Upper lobe of right lung (tissue), 1 donor: ENCODE measurements at regions not wholly inside any gene's neighbourhood (a gene's known extent, or its start where the extent isn't known, plus 50 kb on each side); places are given as distances from the start of the nearest gene placed in this dataset.

Experiments
- ATAC-seq: fragments of 200-7000 bp; cut with Tn5 transposase; one replicate; pipeline ENCODE4 v1.9.1; 2020; ENCODE audit warnings: mild to moderate bottlenecking, moderate library complexity
- DNase-seq: peaks from one replicate; pipeline ENCODE4 v3.0.0-alpha.2; 2020
- H3K27ac ChIP-seq: fragments of 200-600 bp; one replicate; pipeline ENCODE4 v1.8.0; 2022
- H3K27me3 ChIP-seq: fragments of 200-600 bp; one replicate; pipeline ENCODE4 v1.8.0; 2022; ENCODE audit warnings: mild to moderate bottlenecking
- H3K36me3 ChIP-seq: fragments of 200-600 bp; one replicate; pipeline ENCODE4 v1.8.0; 2022
- H3K4me1 ChIP-seq: fragments of 200-600 bp; one replicate; pipeline ENCODE4 v1.8.0; 2022
- H3K4me3 ChIP-seq: fragments of 200-600 bp; one replicate; pipeline ENCODE4 v1.8.0; 2022; ENCODE audit warnings: mild to moderate bottlenecking
- H3K9me3 ChIP-seq: fragments of 200-600 bp; one replicate; pipeline ENCODE4 v1.8.0; 2022
- CTCF ChIP-seq: fragments of 200-600 bp; IDR thresholded peaks from one replicate; pipeline ENCODE4 v1.8.0; 2022; ENCODE audit warnings: antibody characterized with exemption
- intact Hi-C: fragments of 100-400 bp; cut with DNase I; formaldehyde crosslinking; loops from one replicate; pipeline ENCODE4 v1.11.0; 2022
- donor health status: DM: no; HTN: yes; CAD: no; lungs with severe emphysema.

- no peak overlapping the region for H3K27ac ChIP-seq
- intact Hi-C loops: no loop called here
- H3K36me3 ChIP-seq: no peaks in the 10 kb centered on the region
- no peaks in the 10 kb centered on the region for H3K4me1 ChIP-seq
- no peak for TF ChIP-seq CTCF
- DNase-seq (no peak), ATAC-seq (no peak)
- no peak overlapping the region for H3K4me3 ChIP-seq
- H3K9me3 ChIP-seq: no peaks in the 10 kb centered on the region
- no peaks in the 10 kb centered on the region for H3K27me3 ChIP-seq
These were observed 67.4 kb upstream of the HELT start for GRCh38 chr4:184950926-184951325.

GRCh38 chr4:184951668-184952160, 66.6 kb upstream of the HELT start:
- no peak overlapping the region for H3K27ac ChIP-seq

GRCh38 chr4:184952522-184952921, 65.8 kb upstream of the HELT start:
- Histone ChIP-seq H3K27me3 (no peaks in the 10 kb centered on the region), H3K4me1 (no peaks in the 10 kb centered on the region), H3K9me3 (no peaks in the 10 kb centered on the region), H3K27ac (no peak overlapping the region), H3K4me3 (no peak overlapping the region), H3K36me3 (no peaks in the 10 kb centered on the region)
- DNase-seq: no peak
- no peak for ATAC-seq
- intact Hi-C loops: no loop called here
- no peak for TF ChIP-seq CTCF

More at GRCh38 chr4:184951668-184952160, 66.6 kb upstream of the HELT start:
- H3K27me3 ChIP-seq: no peaks in the 10 kb centered on the region
- ATAC-seq (no peak), DNase-seq (no peak)
- H3K36me3 ChIP-seq: no peaks in the 10 kb centered on the region
- no peaks in the 10 kb centered on the region for H3K9me3 ChIP-seq
- no peak for TF ChIP-seq CTCF
- no peak overlapping the region for H3K4me3 ChIP-seq
- intact Hi-C loops: no loop called here
- no peaks in the 10 kb centered on the region for H3K4me1 ChIP-seq

- TF ChIP-seq CTCF: no peak
- no peaks in the 10 kb centered on the region for H3K9me3 ChIP-seq
- H3K4me3 ChIP-seq: no peak overlapping the region
- intact Hi-C loops: no loop called here
- H3K27ac ChIP-seq: no peak overlapping the region
- no peak for DNase-seq
- H3K27me3 ChIP-seq: no peaks in the 10 kb centered on the region
- no peaks in the 10 kb centered on the region for H3K4me1 ChIP-seq
- no peak for ATAC-seq
- H3K36me3 ChIP-seq: no peaks in the 10 kb centered on the region
These were observed 64.8 kb upstream of the HELT start for GRCh38 chr4:184953421-184953945.

GRCh38 chr4:184953971-184954370, 64.3 kb upstream of the HELT start:
- Histone ChIP-seq H3K27ac (no peak overlapping the region), H3K4me1 (no peaks in the 10 kb centered on the region), H3K36me3 (no peaks in the 10 kb centered on the region), H3K27me3 (no peaks in the 10 kb centered on the region), H3K4me3 (no peak overlapping the region), H3K9me3 (no peaks in the 10 kb centered on the region)
- DNase-seq (no peak), ATAC-seq (no peak)
- TF ChIP-seq CTCF: no peak
- intact Hi-C loops: no loop called here

- H3K36me3 ChIP-seq: no peaks in the 10 kb centered on the region
- no peaks in the 10 kb centered on the region for H3K4me1 ChIP-seq
- intact Hi-C loops: no loop called here
- H3K4me3 ChIP-seq: no peak overlapping the region
- ATAC-seq (no peak), DNase-seq (no peak)
- H3K9me3 ChIP-seq: no peaks in the 10 kb centered on the region
- TF ChIP-seq CTCF: no peak
- no peak overlapping the region for H3K27ac ChIP-seq
- H3K27me3 ChIP-seq: no peaks in the 10 kb centered on the region
These were observed 63.8 kb upstream of the HELT start for GRCh38 chr4:184954482-184954881.
